ENCODE measurements at regions not wholly inside any gene's neighbourhood (a gene's known extent, or its start where the extent isn't known, plus 50 kb on each side); places are given as distances from the start of the nearest gene placed in this dataset.
"Not testable (repeated sequence)": the region's sequence is repeated elsewhere in the genome, so short reads cannot be mapped to it uniquely, and the experiment has no call there.

GRCh38 chr18:8887877-8888276 lies 182.5 kb downstream of the MTCL1 start:
- not testable (repeated sequence) for TF ChIP-seq POLR2A (IDR thresholded peaks at IDR 0.05; ENCODE audit: low read length); GATA1 (IDR thresholded peaks at IDR 0.05; ENCODE audit: low read depth, low read length)

All from erythroblast (primary cell).